Stimulated activated naive CD4-positive, alpha-beta T cell treated with Interleukin-2 at 50 U/mL for 16 hours (primary cell): ENCODE measurements at regions not wholly inside any gene's neighbourhood (a gene's known extent, or its start where the extent isn't known, plus 50 kb on each side); places are given as distances from the start of the nearest gene placed in this dataset.
"Not testable (repeated sequence)": the region's sequence is repeated elsewhere in the genome, so short reads cannot be mapped to it uniquely, and the experiment has no call there.

Experiments
- DNase-seq: peaks from one replicate; lab custom pipeline; 2025; lab: John Stamatoyannopoulos, UW

GRCh38 chr11:122441666-122442035, 213.9 kb upstream of the UBASH3B start:
- no peak for DNase-seq

- DNase-seq: no peak
These were observed 214.5 kb upstream of the UBASH3B start for GRCh38 chr11:122440811-122441665.

GRCh38 chr11:122439866-122440810, 215.4 kb upstream of the UBASH3B start:
- DNase-seq: no peak

- no peak for DNase-seq
These were observed 219.3 kb upstream of the UBASH3B start for GRCh38 chr11:122436188-122436555.

- DNase-seq: no peak
These were observed 219.9 kb upstream of the UBASH3B start for GRCh38 chr11:122435540-122436187.

- DNase-seq: no peak
These were observed 220.7 kb upstream of the UBASH3B start for GRCh38 chr11:122434786-122435185.

- no peak for DNase-seq
These were observed 225.0 kb upstream of the UBASH3B start for GRCh38 chr11:122430490-122430889.

- no peak for DNase-seq
These were observed 229.4 kb upstream of the UBASH3B start for GRCh38 chr11:122426073-122426472.

- no peak for DNase-seq
These were observed 230.9 kb upstream of the UBASH3B start for GRCh38 chr11:122424636-122425035.

GRCh38 chr11:122423886-122424285, 231.6 kb upstream of the UBASH3B start:
- no peak for DNase-seq

- no peak for DNase-seq
These were observed 232.2 kb upstream of the UBASH3B start for GRCh38 chr11:122423273-122423672.

- DNase-seq: no peak
These were observed 232.8 kb upstream of the UBASH3B start for GRCh38 chr11:122422682-122423081.

GRCh38 chr11:122421702-122422101, 233.8 kb upstream of the UBASH3B start:
- no peak for DNase-seq

GRCh38 chr11:122418032-122418431, 237.5 kb upstream of the UBASH3B start:
- DNase-seq: no peak

- no peak for DNase-seq
These were observed 241.0 kb upstream of the UBASH3B start for GRCh38 chr11:122414406-122415018.

- DNase-seq: no peak
These were observed 241.8 kb upstream of the UBASH3B start for GRCh38 chr11:122413677-122414076.

- no peak for DNase-seq
These were observed 242.9 kb upstream of the UBASH3B start for GRCh38 chr11:122412581-122412980.

- no peak for DNase-seq
These were observed 249.1 kb upstream of the UBASH3B start for GRCh38 chr11:122406466-122406865.

GRCh38 chr11:122405547-122406341, 249.8 kb upstream of the UBASH3B start:
- DNase-seq: no peak

- no peak for DNase-seq
These were observed 251.0 kb upstream of the UBASH3B start for GRCh38 chr11:122404571-122404970.

- not testable (repeated sequence) for DNase-seq
These were observed 253.9 kb upstream of the UBASH3B start for GRCh38 chr11:122401581-122401980.
